SK-MEL-5 (cell line): ENCODE measurements at regions not wholly inside any gene's neighbourhood (a gene's known extent, or its start where the extent isn't known, plus 50 kb on each side); places are given as distances from the start of the nearest gene placed in this dataset.
A peak's percentile ranks its signal among the peaks of the same experiment; 100 is the strongest.
"Not testable (repeated sequence)": the region's sequence is repeated elsewhere in the genome, so short reads cannot be mapped to it uniquely, and the experiment has no call there.

ENCODE experiments used
- DNase-seq: peaks from one replicate; pipeline ENCODE4 v3.0.0-alpha.2; 2016; ENCODE audit warnings: low read depth, low spot score
- in situ Hi-C: cut with HindIII; loops from 2 replicates; pipeline ENCODE4 v1.10.0; 2016; ENCODE audit warnings: low sequenced_read_pairs, high pct_unique_total_duplicates, low pct_unique_long_range_greater_than_20kb

GRCh38 chr10:47648594-47648993 is 114.8 kb downstream of the SYT15B start:
- DNase-seq, in situ Hi-C loops: not testable (repeated sequence)

- in situ Hi-C loops, DNase-seq: not testable (repeated sequence)
Measured at GRCh38 chr10:47647523-47648101, 115.8 kb downstream of the SYT15B start.

- DNase-seq: peak; percentile 22
- in situ Hi-C loops: not testable (repeated sequence)
Measured at GRCh38 chr10:47646686-47647273, 116.6 kb downstream of the SYT15B start.

- DNase-seq, in situ Hi-C loops: not testable (repeated sequence)
Measured at GRCh38 chr10:47626975-47627374, 103.5 kb upstream of the AGAP9 start.

- in situ Hi-C loops: not testable (repeated sequence)
- DNase-seq: peak; percentile 0
Measured at GRCh38 chr10:47622719-47623118, 99.3 kb upstream of the AGAP9 start.

GRCh38 chr10:47619300-47620012 is 96.0 kb upstream of the AGAP9 start:
- in situ Hi-C loops: not testable (repeated sequence)
- DNase-seq: peak; percentile 5

- DNase-seq, in situ Hi-C loops: not testable (repeated sequence)
Measured at GRCh38 chr10:47609311-47609710, 85.9 kb upstream of the AGAP9 start.

GRCh38 chr10:47605791-47606773 is 82.6 kb upstream of the AGAP9 start:
- in situ Hi-C loops, DNase-seq: not testable (repeated sequence)

- DNase-seq, in situ Hi-C loops: not testable (repeated sequence)
Measured at GRCh38 chr10:47600604-47601003, 77.2 kb upstream of the AGAP9 start.

GRCh38 chr10:47600127-47600526 is 76.7 kb upstream of the AGAP9 start:
- DNase-seq, in situ Hi-C loops: not testable (repeated sequence)

GRCh38 chr10:47599657-47600056 is 76.2 kb upstream of the AGAP9 start:
- in situ Hi-C loops, DNase-seq: not testable (repeated sequence)

GRCh38 chr10:47593805-47594204 is 70.4 kb upstream of the AGAP9 start:
- in situ Hi-C loops, DNase-seq: not testable (repeated sequence)

- DNase-seq, in situ Hi-C loops: not testable (repeated sequence)
Measured at GRCh38 chr10:47593129-47593528, 69.7 kb upstream of the AGAP9 start.

GRCh38 chr10:47590956-47591355 is 67.5 kb upstream of the AGAP9 start:
- in situ Hi-C loops, DNase-seq: not testable (repeated sequence)

GRCh38 chr10:47590534-47590933 is 67.1 kb upstream of the AGAP9 start:
- DNase-seq, in situ Hi-C loops: not testable (repeated sequence)

- DNase-seq, in situ Hi-C loops: not testable (repeated sequence)
Measured at GRCh38 chr10:47582051-47582450, 58.6 kb upstream of the AGAP9 start.

- in situ Hi-C loops, DNase-seq: not testable (repeated sequence)
Measured at GRCh38 chr10:47580063-47580462, 56.6 kb upstream of the AGAP9 start.
